HG03565 (cell line): ENCODE measurements at regions not wholly inside any gene's neighbourhood (a gene's known extent, or its start where the extent isn't known, plus 50 kb on each side); places are given as distances from the start of the nearest gene placed in this dataset.
"Not testable (repeated sequence)": the region's sequence is repeated elsewhere in the genome, so short reads cannot be mapped to it uniquely, and the experiment has no call there.

Source experiments
- ATAC-seq: cut with Tn5 transposase; IDR thresholded peaks from one replicate; pipeline ENCODE4 v1.9.1; 2021; ENCODE audit warnings: mild to moderate bottlenecking, moderate library complexity; ENCODE audit not compliant: unreplicated experiment

GRCh38 chr2:87657915-87658314, 90.0 kb upstream of the PLGLB2 start:
- ATAC-seq: not testable (repeated sequence)

GRCh38 chr2:87658357-87658756, 89.5 kb upstream of the PLGLB2 start:
- ATAC-seq: not testable (repeated sequence)

GRCh38 chr2:87658976-87659375, 88.9 kb upstream of the PLGLB2 start:
- ATAC-seq: not testable (repeated sequence)

GRCh38 chr2:87660164-87660563, 87.7 kb upstream of the PLGLB2 start:
- ATAC-seq: not testable (repeated sequence)

- not testable (repeated sequence) for ATAC-seq
Measured at GRCh38 chr2:87662316-87663290, 85.3 kb upstream of the PLGLB2 start.

- not testable (repeated sequence) for ATAC-seq
Measured at GRCh38 chr2:87663347-87663746, 84.5 kb upstream of the PLGLB2 start.

- ATAC-seq: not testable (repeated sequence)
Measured at GRCh38 chr2:87667027-87667426, 80.9 kb upstream of the PLGLB2 start.

- not testable (repeated sequence) for ATAC-seq
Measured at GRCh38 chr2:87668361-87668760, 79.5 kb upstream of the PLGLB2 start.

GRCh38 chr2:87669633-87670231, 78.2 kb upstream of the PLGLB2 start:
- ATAC-seq: not testable (repeated sequence)

- not testable (repeated sequence) for ATAC-seq
Measured at GRCh38 chr2:87672404-87672803, 75.5 kb upstream of the PLGLB2 start.

GRCh38 chr2:87674729-87675128, 73.2 kb upstream of the PLGLB2 start:
- ATAC-seq: not testable (repeated sequence)

GRCh38 chr2:87675487-87675886, 72.4 kb upstream of the PLGLB2 start:
- ATAC-seq: not testable (repeated sequence)

- ATAC-seq: not testable (repeated sequence)
Measured at GRCh38 chr2:87677421-87677923, 70.4 kb upstream of the PLGLB2 start.

GRCh38 chr2:87678742-87679173, 69.1 kb upstream of the PLGLB2 start:
- not testable (repeated sequence) for ATAC-seq

GRCh38 chr2:87679950-87680349, 67.9 kb upstream of the PLGLB2 start:
- not testable (repeated sequence) for ATAC-seq

- ATAC-seq: not testable (repeated sequence)
Measured at GRCh38 chr2:87680691-87681090, 67.2 kb upstream of the PLGLB2 start.

- ATAC-seq: not testable (repeated sequence)
Measured at GRCh38 chr2:87683451-87683850, 64.4 kb upstream of the PLGLB2 start.

- ATAC-seq: not testable (repeated sequence)
Measured at GRCh38 chr2:87683961-87684360, 63.9 kb upstream of the PLGLB2 start.

- not testable (repeated sequence) for ATAC-seq
Measured at GRCh38 chr2:87685558-87685957, 62.3 kb upstream of the PLGLB2 start.

GRCh38 chr2:87686873-87687549, 60.9 kb upstream of the PLGLB2 start:
- ATAC-seq: not testable (repeated sequence)
